K562 (cell line): ENCODE measurements at regions not wholly inside any gene's neighbourhood (a gene's known extent, or its start where the extent isn't known, plus 50 kb on each side); places are given as distances from the start of the nearest gene placed in this dataset.

Source experiments
- ATAC-seq: fragments of 200-7000 bp; cut with Tn5 transposase; 3 replicates; pipeline ENCODE4 v1.9.1; 2020; ENCODE audit warnings: moderate library complexity
- BruUV-seq: library from RNA; stranded (reverse); fragments of 400-500 nt; replicated peaks from 2 replicates; lab custom pipeline; 2021; lab: Mats Ljungman, UMichigan
- CTCF ChIA-PET: fragments of 300-600 bp; formaldehyde crosslinking; extraction: SDS; loops from one replicate; lab custom pipeline; 2021; ENCODE audit warnings: low intra/inter-chr PET ratio; lab: Yijun Ruan, JAX
- POLR2A ChIA-PET: fragments of 300-600, 350-650 bp; sonication (Branson Sonifier 250); formaldehyde crosslinking; extraction: SDS; loops from one replicate; lab custom pipeline; 2021; ENCODE audit warnings: antibody characterized with exemption, inconsistent platforms; lab: Yijun Ruan, JAX
- DNase-seq, 4 experiments: peaks; one replicate each; pipeline versions ENCODE4 v3.0.0 to v3.0.0-alpha.2; 2011 to 2018; ENCODE audit warnings: low spot score in 3 of 4, mixed read lengths in 3 of 4; ENCODE audit errors: extremely low read depth in 1 of 4
- FAIRE-seq: peaks from 2 replicates; lab custom pipeline; 2011; peaks lifted over from hg19 to GRCh38; lab: Jason Lieb, UNC
- H2AFZ ChIP-seq: 2 replicates; pipeline ENCODE4 v1.6.0; 2011; ENCODE audit warnings: low read depth, low read length, control low read depth, inconsistent platforms
- H3K27ac ChIP-seq: fragments of 200-600 bp; 3 replicates; pipeline ENCODE4 v1.8.0; 2011; ENCODE audit warnings: low read depth, mild to moderate bottlenecking, control low read depth, inconsistent platforms, low read length, moderate library complexity, mixed read lengths; ENCODE audit errors: extremely low read depth
- H3K27me3 ChIP-seq, 2 experiments: fragments of 300-600 bp in 1 of 2; 2 replicates in 1 of 2; 3 replicates in 1 of 2; pipeline versions ENCODE4 v1.6.0 to v1.8.0; 2011; ENCODE audit warnings: inconsistent platforms in 2 of 2, low read length in 2 of 2, mild to moderate bottlenecking in 1 of 2, mixed read lengths in 1 of 2, moderate library complexity in 1 of 2; ENCODE audit not compliant: control insufficient read depth in 2 of 2, insufficient read depth in 2 of 2
- H3K36me3 ChIP-seq: fragments of 300-600 bp; 3 replicates; pipeline ENCODE4 v1.8.0; 2011; ENCODE audit warnings: mild to moderate bottlenecking, low read length, inconsistent platforms; ENCODE audit not compliant: control insufficient read depth, insufficient read depth
- H3K4me1 ChIP-seq, 2 experiments: fragments of 200-600 bp in 1 of 2; replicated peaks in 1 of 2; 2 replicates in 1 of 2; 3 replicates in 1 of 2; pipeline versions ENCODE4 v1.5.1 to v1.8.0; 2011; ENCODE audit warnings: inconsistent platforms in 2 of 2, low read length in 2 of 2, mild to moderate bottlenecking in 1 of 2, mixed read lengths in 1 of 2, moderate library complexity in 1 of 2; ENCODE audit not compliant: control insufficient read depth in 2 of 2, insufficient read depth in 2 of 2
- H3K4me2 ChIP-seq: 2 replicates; pipeline ENCODE4 v1.6.1; 2011; ENCODE audit warnings: low read length, control low read depth, inconsistent platforms, mixed read lengths; ENCODE audit not compliant: insufficient read depth
- H3K4me3 ChIP-seq: fragments of 200-600 bp; sonication (generic), shearing (Covaris generic); 2 replicates; pipeline ENCODE4 v1.5.1; 2016; ENCODE audit warnings: control low read depth, inconsistent platforms
- H3K79me2 ChIP-seq: fragments of 200-600 bp; 3 replicates; pipeline ENCODE4 v1.8.0; 2011; ENCODE audit warnings: low read length, inconsistent platforms; ENCODE audit not compliant: control insufficient read depth, insufficient read depth
- H3K9ac ChIP-seq, 2 experiments: 2 replicates each; pipeline versions ENCODE4 v1.6.0 to v1.6.1; 2011; ENCODE audit warnings: low read depth in 2 of 2, low read length in 2 of 2, control low read depth in 1 of 2, inconsistent platforms in 1 of 2, mild to moderate bottlenecking in 1 of 2, mixed read lengths in 1 of 2; ENCODE audit not compliant: insufficient read depth in 1 of 2
- H3K9me1 ChIP-seq: one replicate; pipeline ENCODE4 v1.6.0; 2011; ENCODE audit warnings: inconsistent platforms, mild to moderate bottlenecking, low read length, moderate library complexity; ENCODE audit not compliant: control insufficient read depth, insufficient read depth
- H3K9me3 ChIP-seq: replicated peaks from 2 replicates; pipeline ENCODE4 v1.5.1; 2011; ENCODE audit warnings: low read depth, low read length, inconsistent platforms; ENCODE audit not compliant: control insufficient read depth, insufficient read depth
- H4K20me1 ChIP-seq: replicated peaks from 2 replicates; pipeline ENCODE4 v1.6.1; 2011; ENCODE audit warnings: low read length, inconsistent platforms, mixed read lengths; ENCODE audit not compliant: control insufficient read depth, insufficient read depth
- ATF4 ChIP-seq: fragments of 450-650 bp; formaldehyde crosslinking; IDR thresholded peaks from 2 replicates; pipeline ENCODE4 v1.4.0; 2022; ENCODE audit warnings: mild to moderate bottlenecking, moderate library complexity
- BDP1 ChIP-seq: IDR thresholded peaks from 3 replicates; pipeline ENCODE4 v1.6.1; 2011; ENCODE audit not compliant: insufficient read length, insufficient read depth
- CBX3 ChIP-seq, 2 experiments: IDR thresholded peaks; 1 replicate in 1 of 2; 2 replicates in 1 of 2; pipeline ENCODE4 v1.6.1; 2012; ENCODE audit warnings: inconsistent platforms in 2 of 2, low read length in 2 of 2, borderline replicate concordance in 1 of 2, control low read depth in 1 of 2
- DPF2 ChIP-seq: fragments of 450-650 bp; IDR thresholded peaks from 2 replicates; pipeline ENCODE4 v1.6.1; 2016
- ELF4 ChIP-seq: fragments of 450-650 bp; formaldehyde crosslinking; IDR thresholded peaks from 2 replicates; pipeline ENCODE4 v1.4.0; 2022; ENCODE audit warnings: missing genetic modification characterization
- HMGN3 ChIP-seq: IDR thresholded peaks from 2 replicates; pipeline ENCODE4 v1.6.1; 2011; ENCODE audit warnings: borderline replicate concordance, low read depth, mild to moderate bottlenecking, mixed read lengths, low read length; ENCODE audit not compliant: insufficient read length; ENCODE audit errors: extremely low read depth
- HNRNPUL1 ChIP-seq: fragments of 200-400 bp; formaldehyde crosslinking; IDR thresholded peaks from 2 replicates; pipeline ENCODE4 v1.6.1; 2017; ENCODE audit warnings: low read length
- MBD2 ChIP-seq: sonication (generic); IDR thresholded peaks from 2 replicates; pipeline ENCODE4 v1.6.1; 2016; ENCODE audit warnings: low read depth, borderline replicate concordance
- MECOM ChIP-seq: fragments of 250-450 bp; sonication (Bioruptor Pico); IDR thresholded peaks from 2 replicates; pipeline ENCODE4 v1.8.0; 2022; ENCODE audit warnings: inconsistent platforms
- PYGO2 ChIP-seq: fragments of 450-650 bp; IDR thresholded peaks from 2 replicates; pipeline ENCODE4 v1.6.1; 2016; ENCODE audit warnings: mild to moderate bottlenecking, missing genetic modification characterization, moderate library complexity, missing compliant biosample characterization
- SMAD4 ChIP-seq: fragments of 250-450 bp; sonication (Bioruptor Pico); conservative IDR thresholded peaks from 2 replicates; pipeline ENCODE4 v1.8.0; 2021; ENCODE audit warnings: inconsistent platforms, mild to moderate bottlenecking, moderate library complexity
- SOX6 ChIP-seq: fragments of 450-650 bp; IDR thresholded peaks from 2 replicates; pipeline ENCODE4 v1.6.1; 2014; ENCODE audit warnings: mild to moderate bottlenecking
- ZKSCAN3 ChIP-seq: fragments of 250-450 bp; sonication (Bioruptor Pico); IDR thresholded peaks from 2 replicates; pipeline ENCODE4 v1.4.0; 2020
- ZNF239 ChIP-seq: fragments of 250-450 bp; sonication (Bioruptor Pico); IDR thresholded peaks from 2 replicates; pipeline ENCODE4 v1.4.0; 2020; ENCODE audit warnings: mild to moderate bottlenecking
- WGBS: fragments of 100-300 bp; shearing (Covaris generic); methylation state at CpG from one replicate; pipeline ENCODE4 v1.1.6; 2016; ENCODE audit warnings: low coverage, mixed read lengths; ENCODE audit not compliant: insufficient coverage; ENCODE audit errors: missing lambda C conversion rate; 5-methylcytosine and 5-hydroxymethylcytosine counted together
- in situ Hi-C: fragments of 300-500 bp; cut with MboI; formaldehyde crosslinking; loops from 4 replicates; pipeline ENCODE4 v1.15.0; 2018; ENCODE audit warnings: inconsistent platforms, mixed read lengths
- intact Hi-C: fragments of 100-400 bp; cut with micrococcal nuclease; formaldehyde crosslinking; loops from 2 replicates; pipeline ENCODE4 v1.14.2; 2022
- TF ChIP-seq, protein P1 (sequence below): fragments of 450-650 bp; formaldehyde crosslinking; IDR thresholded peaks from 2 replicates; pipeline ENCODE4 v1.4.0; 2022; ENCODE audit warnings: missing genetic modification characterization

DNA sequence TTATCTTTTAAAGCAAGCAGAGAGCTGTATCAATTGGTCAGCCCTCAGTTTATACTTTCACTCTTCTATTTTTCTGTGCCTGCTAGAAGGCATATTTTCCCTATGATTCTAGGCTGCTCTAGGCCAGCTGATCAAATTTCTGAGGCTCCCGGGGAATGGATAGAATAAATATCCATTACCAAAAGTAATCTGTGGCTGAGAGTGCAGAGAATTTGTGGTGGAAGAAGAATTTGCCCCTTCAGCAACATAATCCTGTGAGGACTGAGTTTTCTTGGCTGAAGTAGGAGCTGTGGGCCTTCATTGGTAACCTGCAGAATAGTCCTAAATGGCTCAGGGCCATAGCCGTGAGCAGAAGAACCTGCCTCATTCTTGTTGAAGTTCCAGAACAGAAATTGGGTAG, 314.6 kb upstream of the CASK start:
- ChIA-PET POLR2A (no interaction called here), CTCF (no interaction called here)
- intact Hi-C loops (no loop called here), in situ Hi-C loops (no loop called here)
- DNase-seq (no peak), ATAC-seq (no peak), FAIRE-seq (no peak)
- Histone ChIP-seq H3K4me2 (no peak overlapping the region), H3K9me3 (no peaks in the 10 kb centered on the region), H3K27ac (no peak overlapping the region), H3K9me1 (no peaks in the 10 kb centered on the region), H3K4me3 (no peak overlapping the region), H3K9ac (no peak overlapping the region), H3K4me1 (no peaks in the 10 kb centered on the region), H3K36me3 (no peaks in the 10 kb centered on the region), H3K79me2 (no peaks in the 10 kb centered on the region), H4K20me1 (no peaks in the 10 kb centered on the region), H3K27me3 (no peaks in the 10 kb centered on the region), H2AFZ (no peak overlapping the region)
- no peak for TF ChIP-seq DPF2
- WGBS, result 0% methylated on average over 2 of the region's 2 CpGs
- BruUV-seq, result no TSS peak

- Histone ChIP-seq H2AFZ (no peak overlapping the region), H3K4me3 (no peak overlapping the region), H4K20me1 (no peaks in the 10 kb centered on the region), H3K4me2 (no peak overlapping the region), H3K9me1 (no peaks in the 10 kb centered on the region), H3K9ac (no peak overlapping the region), H3K79me2 (no peaks in the 10 kb centered on the region), H3K36me3 (no peaks in the 10 kb centered on the region), H3K27me3 (no peaks in the 10 kb centered on the region), H3K9me3 (no peaks in the 10 kb centered on the region), H3K4me1 (no peaks in the 10 kb centered on the region), H3K27ac (no peak overlapping the region)
- ATAC-seq, result no peak
- DNase-seq, result no peak
- intact Hi-C loops (no loop called here), in situ Hi-C loops (no loop called here)
- no TSS peak for BruUV-seq
- ChIA-PET CTCF (no interaction called here), POLR2A (no interaction called here)
- WGBS, result 0% methylated on average over 2 of the region's 2 CpGs
- FAIRE-seq, result no peak
- TF ChIP-seq BDP1 (no peak), SOX6 (no peak), ATF4 (CRISPR knock-in tag) (no peak), HMGN3 (no peak), SMAD4 (no peak), PYGO2 (tag) (no peak), ELF4 (CRISPR knock-in tag) (no peak), MBD2 (no peak), HNRNPUL1 (no peak), ZNF239 (CRISPR knock-in tag) (no peak), CBX3 (IDR thresholded peaks at IDR 0.05; ENCODE audit: borderline replicate concordance in 1 of 2, low read length in 2 of 2) (no peak), MECOM (CRISPR knock-in tag) (no peak), ZKSCAN3 (CRISPR knock-in tag) (no peak)
- TF ChIP-seq, protein P1, sequence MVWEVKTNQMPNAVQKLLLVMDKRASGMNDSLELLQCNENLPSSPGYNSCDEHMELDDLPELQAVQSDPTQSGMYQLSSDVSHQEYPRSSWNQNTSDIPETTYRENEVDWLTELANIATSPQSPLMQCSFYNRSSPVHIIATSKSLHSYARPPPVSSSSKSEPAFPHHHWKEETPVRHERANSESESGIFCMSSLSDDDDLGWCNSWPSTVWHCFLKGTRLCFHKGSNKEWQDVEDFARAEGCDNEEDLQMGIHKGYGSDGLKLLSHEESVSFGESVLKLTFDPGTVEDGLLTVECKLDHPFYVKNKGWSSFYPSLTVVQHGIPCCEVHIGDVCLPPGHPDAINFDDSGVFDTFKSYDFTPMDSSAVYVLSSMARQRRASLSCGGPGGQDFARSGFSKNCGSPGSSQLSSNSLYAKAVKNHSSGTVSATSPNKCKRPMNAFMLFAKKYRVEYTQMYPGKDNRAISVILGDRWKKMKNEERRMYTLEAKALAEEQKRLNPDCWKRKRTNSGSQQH (CRISPR knock-in tag), result no peak
Observed at GRCh38 chrX:42229533-42229932, 306.2 kb upstream of the CASK start.
